HG03064 (cell line): ENCODE measurements at regions not wholly inside any gene's neighbourhood (a gene's known extent, or its start where the extent isn't known, plus 50 kb on each side); places are given as distances from the start of the nearest gene placed in this dataset.

ENCODE experiments used
- ATAC-seq: cut with Tn5 transposase; IDR thresholded peaks from one replicate; pipeline ENCODE4 v1.9.1; 2021; ENCODE audit warnings: low read depth; ENCODE audit not compliant: unreplicated experiment

- ATAC-seq: no peak
Observed at GRCh38 chr2:128380061-128380889, 61.6 kb upstream of the HS6ST1 start.

GRCh38 chr2:128380961-128381938 is 62.6 kb upstream of the HS6ST1 start:
- ATAC-seq: no peak

- ATAC-seq: no peak
Observed at GRCh38 chr2:128384446-128384845, 65.8 kb upstream of the HS6ST1 start.

- ATAC-seq: no peak
Observed at GRCh38 chr2:128384956-128385355, 66.3 kb upstream of the HS6ST1 start.

- no peak for ATAC-seq
Observed at GRCh38 chr2:128385365-128385764, 66.7 kb upstream of the HS6ST1 start.

- no peak for ATAC-seq
Observed at GRCh38 chr2:128386066-128386465, 67.4 kb upstream of the HS6ST1 start.

GRCh38 chr2:128388499-128388941 is 69.9 kb upstream of the HS6ST1 start:
- ATAC-seq: no peak

GRCh38 chr2:128389388-128390086 is 70.9 kb upstream of the HS6ST1 start:
- no peak for ATAC-seq

GRCh38 chr2:128390256-128390990 is 71.8 kb upstream of the HS6ST1 start:
- no peak for ATAC-seq

GRCh38 chr2:128390991-128391630 is 72.4 kb upstream of the HS6ST1 start:
- ATAC-seq: no peak

- no peak for ATAC-seq
Observed at GRCh38 chr2:128391679-128392078, 73.0 kb upstream of the HS6ST1 start.

GRCh38 chr2:128392207-128392606 is 73.5 kb upstream of the HS6ST1 start:
- no peak for ATAC-seq

GRCh38 chr2:128394007-128394730 is 75.5 kb upstream of the HS6ST1 start:
- ATAC-seq: no peak

GRCh38 chr2:128395196-128395595 is 76.5 kb upstream of the HS6ST1 start:
- no peak for ATAC-seq

- ATAC-seq: no peak
Observed at GRCh38 chr2:128395640-128396499, 77.2 kb upstream of the HS6ST1 start.

- ATAC-seq: no peak
Observed at GRCh38 chr2:128396500-128396891, 77.8 kb upstream of the HS6ST1 start.

GRCh38 chr2:128396946-128397345 is 78.3 kb upstream of the HS6ST1 start:
- no peak for ATAC-seq

- no peak for ATAC-seq
Observed at GRCh38 chr2:128399256-128399655, 80.6 kb upstream of the HS6ST1 start.
